ENCODE measurements at regions not wholly inside any gene's neighbourhood (a gene's known extent, or its start where the extent isn't known, plus 50 kb on each side); places are given as distances from the start of the nearest gene placed in this dataset.

DNA sequence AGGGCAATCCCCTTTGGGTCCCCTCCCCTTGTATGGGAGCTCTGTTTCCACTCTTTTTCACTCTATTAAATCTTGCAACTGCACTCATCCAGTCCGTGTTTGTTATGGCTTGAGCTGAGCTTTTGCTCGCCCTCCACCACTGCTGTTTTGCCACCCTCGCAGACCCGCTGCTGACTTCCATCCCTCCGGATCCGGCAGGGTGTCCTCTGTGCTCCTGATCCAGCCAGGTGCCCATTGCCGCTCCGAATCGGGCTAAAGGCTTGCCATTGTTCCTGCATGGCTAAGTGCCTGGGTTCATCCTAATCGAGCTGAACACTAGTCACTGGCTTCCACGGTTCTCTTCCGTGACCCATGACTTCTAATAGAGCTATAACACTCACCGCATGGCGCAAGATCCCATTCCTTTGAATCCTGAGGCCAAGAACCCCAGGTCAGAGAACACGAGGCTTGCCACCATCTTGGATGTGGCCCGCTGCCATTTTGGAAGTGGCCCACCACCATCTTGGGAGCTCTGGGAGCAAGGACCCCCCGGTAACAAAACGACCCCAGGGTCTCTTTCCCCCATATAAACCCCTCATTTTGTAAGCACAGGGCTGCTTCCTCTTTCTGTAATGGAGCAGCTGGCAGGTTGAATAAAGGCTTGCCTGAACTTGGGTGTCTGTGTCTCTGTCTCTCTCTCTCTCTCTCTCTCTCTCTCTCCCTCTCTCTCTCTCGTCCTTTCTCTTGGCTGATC, 1166.2 kb downstream of the TAF11L14 start (continued):
- TF ChIP-seq ID3 (CRISPR knock-in tag; IDR thresholded peaks at IDR 0.05) (no peak), ID3 (tag; IDR thresholded peaks at IDR 0.05) (peak; percentile 75; the same call in 1 of the 2 replicates), IFI16 (CRISPR knock-in tag; IDR thresholded peaks at IDR 0.05) (no peak), NR2C2 (CRISPR knock-in tag; IDR thresholded peaks at IDR 0.05) (no peak), NR2C2 (tag; IDR thresholded peaks at IDR 0.05) (no peak; the same call in 1 of the 2 replicates), MAFF (IDR thresholded peaks at IDR 0.05; ENCODE audit: low read length) (no peak), YY1 (IDR thresholded peaks at IDR 0.05; ENCODE audit: borderline replicate concordance in 1 of 3, control insufficient read depth in 1 of 3, extremely low read depth in 1 of 3, insufficient read depth in 3 of 3, insufficient read length in 1 of 3, insufficient replicate concordance in 2 of 3, low read depth in 1 of 3, low read length in 2 of 3) (peak in 1 of 3 experiments; percentile 73), KDM2B (CRISPR knock-in tag; IDR thresholded peaks at IDR 0.05) (no peak), SMAD4 (CRISPR knock-in tag; conservative IDR thresholded peaks at IDR 0.05) (peak; percentile 40), TBP (optimal IDR thresholded peaks at IDR 0.05; ENCODE audit: low read depth, low read length) (no peak), JUNB (CRISPR knock-in tag; conservative IDR thresholded peaks at IDR 0.05) (no peak), TCF7 (IDR thresholded peaks at IDR 0.05; ENCODE audit: borderline replicate concordance) (no peak), PHF20 (IDR thresholded peaks at IDR 0.05; ENCODE audit: partially characterized antibody) (no peak), CBX5 (IDR thresholded peaks at IDR 0.05; ENCODE audit: borderline replicate concordance, low read depth) (no peak), POLR2G (IDR thresholded peaks at IDR 0.05; ENCODE audit: low read depth, low read length) (no peak), ZZZ3 (IDR thresholded peaks at IDR 0.05) (no peak), ZNF124 (CRISPR knock-in tag; IDR thresholded peaks at IDR 0.05) (no peak), ZNF232 (CRISPR knock-in tag; IDR thresholded peaks at IDR 0.05) (no peak), HBP1 (CRISPR knock-in tag; IDR thresholded peaks at IDR 0.05) (no peak), ZC3H4 (CRISPR knock-in tag; IDR thresholded peaks at IDR 0.05; ENCODE audit: borderline replicate concordance) (no peak), ZNF239 (CRISPR knock-in tag; IDR thresholded peaks at IDR 0.05) (no peak), FOXK1 (CRISPR knock-in tag; IDR thresholded peaks at IDR 0.05; ENCODE audit: borderline replicate concordance) (no peak), ZNF175 (CRISPR knock-in tag; IDR thresholded peaks at IDR 0.05; ENCODE audit: low read depth) (peak; percentile 48; the same call in 1 of the 2 replicates)
- TF ChIP-seq, protein P1, sequence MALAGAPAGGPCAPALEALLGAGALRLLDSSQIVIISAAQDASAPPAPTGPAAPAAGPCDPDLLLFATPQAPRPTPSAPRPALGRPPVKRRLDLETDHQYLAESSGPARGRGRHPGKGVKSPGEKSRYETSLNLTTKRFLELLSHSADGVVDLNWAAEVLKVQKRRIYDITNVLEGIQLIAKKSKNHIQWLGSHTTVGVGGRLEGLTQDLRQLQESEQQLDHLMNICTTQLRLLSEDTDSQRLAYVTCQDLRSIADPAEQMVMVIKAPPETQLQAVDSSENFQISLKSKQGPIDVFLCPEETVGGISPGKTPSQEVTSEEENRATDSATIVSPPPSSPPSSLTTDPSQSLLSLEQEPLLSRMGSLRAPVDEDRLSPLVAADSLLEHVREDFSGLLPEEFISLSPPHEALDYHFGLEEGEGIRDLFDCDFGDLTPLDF (CRISPR knock-in tag; IDR thresholded peaks at IDR 0.05): no peak
- TF ChIP-seq, protein P2, sequence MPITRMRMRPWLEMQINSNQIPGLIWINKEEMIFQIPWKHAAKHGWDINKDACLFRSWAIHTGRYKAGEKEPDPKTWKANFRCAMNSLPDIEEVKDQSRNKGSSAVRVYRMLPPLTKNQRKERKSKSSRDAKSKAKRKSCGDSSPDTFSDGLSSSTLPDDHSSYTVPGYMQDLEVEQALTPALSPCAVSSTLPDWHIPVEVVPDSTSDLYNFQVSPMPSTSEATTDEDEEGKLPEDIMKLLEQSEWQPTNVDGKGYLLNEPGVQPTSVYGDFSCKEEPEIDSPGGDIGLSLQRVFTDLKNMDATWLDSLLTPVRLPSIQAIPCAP (CRISPR knock-in tag; IDR thresholded peaks at IDR 0.05; ENCODE audit: borderline replicate concordance): no peak
